Muscle of leg (tissue), 3 donors: ENCODE measurements at regions not wholly inside any gene's neighbourhood (a gene's known extent, or its start where the extent isn't known, plus 50 kb on each side); places are given as distances from the start of the nearest gene placed in this dataset.
"Not testable (repeated sequence)": the region's sequence is repeated elsewhere in the genome, so short reads cannot be mapped to it uniquely, and the experiment has no call there.

Source experiments
- DNase-seq: peaks from one replicate; pipeline ENCODE4 v3.0.0; 2013
- H3K27ac ChIP-seq: one replicate; pipeline ENCODE4 v1.5.1; 2013; ENCODE audit warnings: mild to moderate bottlenecking, low read length, control low read depth
- H3K27me3 ChIP-seq: one replicate; pipeline ENCODE4 v1.6.1; 2013; ENCODE audit warnings: low read length; ENCODE audit not compliant: control insufficient read depth, insufficient read depth
- H3K36me3 ChIP-seq: one replicate; pipeline ENCODE4 v1.6.1; 2013; ENCODE audit warnings: low read length; ENCODE audit not compliant: control insufficient read depth, insufficient read depth
- H3K4me1 ChIP-seq: one replicate; pipeline ENCODE4 v1.6.1; 2013; ENCODE audit warnings: low read length; ENCODE audit not compliant: control insufficient read depth, insufficient read depth
- H3K4me3 ChIP-seq: one replicate; pipeline ENCODE4 v1.5.1; 2013; ENCODE audit warnings: low read length, control low read depth
- H3K9me3 ChIP-seq: replicated peaks from 2 replicates; pipeline ENCODE4 v1.6.1; 2013; ENCODE audit warnings: low read depth, low read length; ENCODE audit not compliant: control insufficient read depth
- WGBS: methylation state at CpG from one replicate; pipeline ENCODE4 v1.1.5; 2013; ENCODE audit warnings: missing lambda C conversion rate; ENCODE audit not compliant: insufficient coverage; 5-methylcytosine and 5-hydroxymethylcytosine counted together

- 69% methylated on average over 3 of the region's 9 CpGs for WGBS
- no peaks in the 10 kb centered on the region for H3K27me3 ChIP-seq
- no peaks in the 10 kb centered on the region for H3K4me1 ChIP-seq
- H3K9me3 ChIP-seq = peaks cover 2% of the 10 kb centered on the region
- H3K4me3 ChIP-seq = no peak overlapping the region
- H3K36me3 ChIP-seq = no peaks in the 10 kb centered on the region
- no peak for DNase-seq
- no peak overlapping the region for H3K27ac ChIP-seq
Measured at GRCh38 chr6:15107644-15108382, 138.1 kb upstream of the JARID2 start.

- H3K36me3 ChIP-seq = no peaks in the 10 kb centered on the region
- H3K27ac ChIP-seq = no peak overlapping the region
- no peaks in the 10 kb centered on the region for H3K27me3 ChIP-seq
- no peak overlapping the region for H3K4me3 ChIP-seq
- H3K4me1 ChIP-seq = no peaks in the 10 kb centered on the region
- DNase-seq = no peak
- WGBS = 88% methylated on average over 2 of the region's 2 CpGs
- peaks cover 2% of the 10 kb centered on the region for H3K9me3 ChIP-seq
Measured at GRCh38 chr6:15108383-15108715, 137.5 kb upstream of the JARID2 start.

- Histone ChIP-seq H3K27ac (no peak overlapping the region), H3K9me3 (peaks cover 2% of the 10 kb centered on the region), H3K4me1 (no peaks in the 10 kb centered on the region), H3K36me3 (no peaks in the 10 kb centered on the region), H3K4me3 (no peak overlapping the region), H3K27me3 (no peaks in the 10 kb centered on the region)
- peak; percentile 68 for DNase-seq
- no CpG with 5 or more reads among the region's 12 CpGs for WGBS
Measured at GRCh38 chr6:15109338-15110090, 136.4 kb upstream of the JARID2 start.

- WGBS = no CpG with 5 or more reads among the region's 1 CpG
- Histone ChIP-seq H3K4me3 (no peak overlapping the region), H3K27me3 (no peaks in the 10 kb centered on the region), H3K9me3 (peaks cover 2% of the 10 kb centered on the region), H3K36me3 (no peaks in the 10 kb centered on the region), H3K4me1 (no peaks in the 10 kb centered on the region), H3K27ac (no peak overlapping the region)
- DNase-seq = no peak
Measured at GRCh38 chr6:15110726-15111354, 135.0 kb upstream of the JARID2 start.

GRCh38 chr6:15111576-15111975, 134.3 kb upstream of the JARID2 start:
- H3K36me3 ChIP-seq, H3K27ac ChIP-seq, H3K4me1 ChIP-seq, H3K9me3 ChIP-seq, H3K4me3 ChIP-seq, H3K27me3 ChIP-seq, DNase-seq: not testable (repeated sequence)
- WGBS = no CpG with 5 or more reads among the region's 1 CpG

GRCh38 chr6:15113587-15113986, 132.3 kb upstream of the JARID2 start:
- H3K4me1 ChIP-seq = no peaks in the 10 kb centered on the region
- no peaks in the 10 kb centered on the region for H3K27me3 ChIP-seq
- no peaks in the 10 kb centered on the region for H3K9me3 ChIP-seq
- H3K36me3 ChIP-seq = no peaks in the 10 kb centered on the region
- WGBS = no CpG with 5 or more reads among the region's 1 CpG
- no peak for DNase-seq
- H3K27ac ChIP-seq = no peak overlapping the region
- no peak overlapping the region for H3K4me3 ChIP-seq

- no peaks in the 10 kb centered on the region for H3K4me1 ChIP-seq
- H3K36me3 ChIP-seq = no peaks in the 10 kb centered on the region
- no peaks in the 10 kb centered on the region for H3K9me3 ChIP-seq
- H3K27me3 ChIP-seq = no peaks in the 10 kb centered on the region
- H3K4me3 ChIP-seq = no peak overlapping the region
- WGBS = 80% methylated on average over 1 of the region's 4 CpGs
- no peak overlapping the region for H3K27ac ChIP-seq
- no peak for DNase-seq
Measured at GRCh38 chr6:15114061-15114460, 131.8 kb upstream of the JARID2 start.

GRCh38 chr6:15116889-15117288, 129.0 kb upstream of the JARID2 start:
- Histone ChIP-seq H3K4me1 (no peaks in the 10 kb centered on the region), H3K36me3 (no peaks in the 10 kb centered on the region), H3K4me3 (no peak overlapping the region), H3K27ac (no peak overlapping the region), H3K9me3 (no peaks in the 10 kb centered on the region), H3K27me3 (no peaks in the 10 kb centered on the region)
- WGBS = 70% methylated on average over 5 of the region's 8 CpGs
- no peak for DNase-seq

- no peaks in the 10 kb centered on the region for H3K9me3 ChIP-seq
- no peak for DNase-seq
- H3K4me3 ChIP-seq = no peak overlapping the region
- H3K36me3 ChIP-seq = no peaks in the 10 kb centered on the region
- no CpG with 5 or more reads among the region's 1 CpG for WGBS
- H3K27me3 ChIP-seq = no peaks in the 10 kb centered on the region
- H3K27ac ChIP-seq = no peak overlapping the region
- H3K4me1 ChIP-seq = no peaks in the 10 kb centered on the region
Measured at GRCh38 chr6:15121443-15121842, 124.4 kb upstream of the JARID2 start.

GRCh38 chr6:15121977-15122550, 123.8 kb upstream of the JARID2 start:
- no peak overlapping the region for H3K4me3 ChIP-seq
- no CpG with 5 or more reads among the region's 6 CpGs for WGBS
- no peaks in the 10 kb centered on the region for H3K27me3 ChIP-seq
- DNase-seq = no peak
- no peaks in the 10 kb centered on the region for H3K4me1 ChIP-seq
- H3K27ac ChIP-seq = no peak overlapping the region
- no peaks in the 10 kb centered on the region for H3K36me3 ChIP-seq
- no peaks in the 10 kb centered on the region for H3K9me3 ChIP-seq
